Ovary (tissue), 3 donors: ENCODE measurements at regions not wholly inside any gene's neighbourhood (a gene's known extent, or its start where the extent isn't known, plus 50 kb on each side); places are given as distances from the start of the nearest gene placed in this dataset.
"Not testable (repeated sequence)": the region's sequence is repeated elsewhere in the genome, so short reads cannot be mapped to it uniquely, and the experiment has no call there.

Source experiments
- CTCF ChIP-seq, 3 donors: fragments of 450-650 bp in 2 of 3; fragments of 200-600 bp in 1 of 3; IDR thresholded peaks; one replicate each; pipeline versions ENCODE4 v1.5.1 to v1.8.0; 2016 to 2022; ENCODE audit warnings: antibody characterized with exemption in 3 of 3, mild to moderate bottlenecking in 1 of 3
- POLR2A ChIP-seq: fragments of 450-650 bp; IDR thresholded peaks from one replicate; pipeline ENCODE4 v1.6.1; 2017; ENCODE audit warnings: antibody characterized with exemption, mild to moderate bottlenecking, moderate library complexity
- donor health status: DM: no; HTN: no; CAD: no.

GRCh38 chr11:123318132-123318531 lies 111.9 kb upstream of the GRAMD1B start:
- not testable (repeated sequence) for TF ChIP-seq POLR2A; CTCF (IDR thresholded peaks at IDR 0.05)
